Fibroblast of villous mesenchyme (primary cell): ENCODE measurements at regions not wholly inside any gene's neighbourhood (a gene's known extent, or its start where the extent isn't known, plus 50 kb on each side); places are given as distances from the start of the nearest gene placed in this dataset.

Source experiments
- DNase-seq: peaks from one replicate; pipeline ENCODE4 v3.0.0-alpha.2; 2010; ENCODE audit warnings: low read depth
- H3K4me3 ChIP-seq: 2 replicates; pipeline ENCODE4 v1.5.1; 2011; ENCODE audit warnings: low read depth, mild to moderate bottlenecking, low read length
- TF ChIP-seq, protein P1 (sequence below): IDR thresholded peaks from 2 replicates; pipeline ENCODE4 v1.5.1; 2012; ENCODE audit warnings: low read depth, mild to moderate bottlenecking, low read length; ENCODE audit not compliant: insufficient read depth

DNA sequence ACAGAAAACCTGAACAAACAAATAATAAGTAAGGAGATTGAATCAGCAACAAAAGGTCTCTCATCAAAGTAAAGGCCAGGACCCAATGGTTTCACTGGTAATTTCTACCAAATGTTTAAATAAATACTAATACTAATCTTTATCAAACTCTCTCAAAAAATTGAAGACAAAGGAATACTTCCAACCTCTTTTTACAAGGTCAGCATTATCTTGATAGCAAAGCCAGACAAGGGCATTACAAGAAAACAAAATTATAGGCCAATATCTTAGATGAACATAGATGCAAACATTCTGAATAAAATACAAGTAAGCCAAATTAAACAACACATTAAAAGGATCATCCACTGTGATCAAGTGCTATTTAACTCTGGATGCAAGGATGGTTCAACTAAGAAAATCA is 239.8 kb upstream of the TMEM72 start:
- TF ChIP-seq, protein P1, sequence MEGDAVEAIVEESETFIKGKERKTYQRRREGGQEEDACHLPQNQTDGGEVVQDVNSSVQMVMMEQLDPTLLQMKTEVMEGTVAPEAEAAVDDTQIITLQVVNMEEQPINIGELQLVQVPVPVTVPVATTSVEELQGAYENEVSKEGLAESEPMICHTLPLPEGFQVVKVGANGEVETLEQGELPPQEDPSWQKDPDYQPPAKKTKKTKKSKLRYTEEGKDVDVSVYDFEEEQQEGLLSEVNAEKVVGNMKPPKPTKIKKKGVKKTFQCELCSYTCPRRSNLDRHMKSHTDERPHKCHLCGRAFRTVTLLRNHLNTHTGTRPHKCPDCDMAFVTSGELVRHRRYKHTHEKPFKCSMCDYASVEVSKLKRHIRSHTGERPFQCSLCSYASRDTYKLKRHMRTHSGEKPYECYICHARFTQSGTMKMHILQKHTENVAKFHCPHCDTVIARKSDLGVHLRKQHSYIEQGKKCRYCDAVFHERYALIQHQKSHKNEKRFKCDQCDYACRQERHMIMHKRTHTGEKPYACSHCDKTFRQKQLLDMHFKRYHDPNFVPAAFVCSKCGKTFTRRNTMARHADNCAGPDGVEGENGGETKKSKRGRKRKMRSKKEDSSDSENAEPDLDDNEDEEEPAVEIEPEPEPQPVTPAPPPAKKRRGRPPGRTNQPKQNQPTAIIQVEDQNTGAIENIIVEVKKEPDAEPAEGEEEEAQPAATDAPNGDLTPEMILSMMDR = no peak
- no peak overlapping the region for H3K4me3 ChIP-seq
- DNase-seq = no peak

DNA sequence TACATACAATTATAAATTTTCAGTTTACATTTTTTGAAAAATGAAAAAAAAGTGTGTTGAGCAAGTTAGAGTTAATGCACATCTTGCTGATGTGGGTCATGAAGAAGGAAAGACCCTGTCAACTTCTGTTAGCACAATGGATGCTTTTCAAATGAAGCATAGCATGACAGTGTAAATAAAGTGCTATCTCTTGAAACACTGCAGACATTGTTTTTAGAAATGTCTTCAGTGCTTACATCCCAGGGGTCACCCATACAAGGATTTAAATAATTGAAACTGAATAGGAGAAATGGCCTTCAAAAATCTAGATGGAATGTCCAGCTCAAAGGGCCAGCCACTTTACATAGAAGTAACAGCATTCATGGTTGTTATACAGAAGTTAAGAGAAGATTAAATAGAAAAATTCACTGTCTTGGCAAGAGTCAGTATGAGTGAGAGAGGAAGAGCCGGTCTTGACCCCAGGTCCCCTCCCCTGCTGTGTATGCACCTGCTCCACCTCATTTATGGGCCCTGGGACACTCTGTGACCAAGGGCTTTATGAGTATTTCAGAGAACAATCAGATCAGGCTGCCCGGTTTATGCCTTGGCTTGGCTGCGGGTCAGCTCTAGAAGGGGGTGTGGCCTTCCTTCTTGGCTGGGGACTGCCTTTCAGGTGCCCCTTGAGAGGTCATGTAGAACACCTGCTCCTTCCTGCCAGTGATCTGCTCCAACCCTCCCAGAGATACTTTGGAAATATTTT is 237.7 kb upstream of the TMEM72 start:
- TF ChIP-seq, protein P1 = no peak
- peak; percentile 54 for DNase-seq
- no peak overlapping the region for H3K4me3 ChIP-seq

DNA sequence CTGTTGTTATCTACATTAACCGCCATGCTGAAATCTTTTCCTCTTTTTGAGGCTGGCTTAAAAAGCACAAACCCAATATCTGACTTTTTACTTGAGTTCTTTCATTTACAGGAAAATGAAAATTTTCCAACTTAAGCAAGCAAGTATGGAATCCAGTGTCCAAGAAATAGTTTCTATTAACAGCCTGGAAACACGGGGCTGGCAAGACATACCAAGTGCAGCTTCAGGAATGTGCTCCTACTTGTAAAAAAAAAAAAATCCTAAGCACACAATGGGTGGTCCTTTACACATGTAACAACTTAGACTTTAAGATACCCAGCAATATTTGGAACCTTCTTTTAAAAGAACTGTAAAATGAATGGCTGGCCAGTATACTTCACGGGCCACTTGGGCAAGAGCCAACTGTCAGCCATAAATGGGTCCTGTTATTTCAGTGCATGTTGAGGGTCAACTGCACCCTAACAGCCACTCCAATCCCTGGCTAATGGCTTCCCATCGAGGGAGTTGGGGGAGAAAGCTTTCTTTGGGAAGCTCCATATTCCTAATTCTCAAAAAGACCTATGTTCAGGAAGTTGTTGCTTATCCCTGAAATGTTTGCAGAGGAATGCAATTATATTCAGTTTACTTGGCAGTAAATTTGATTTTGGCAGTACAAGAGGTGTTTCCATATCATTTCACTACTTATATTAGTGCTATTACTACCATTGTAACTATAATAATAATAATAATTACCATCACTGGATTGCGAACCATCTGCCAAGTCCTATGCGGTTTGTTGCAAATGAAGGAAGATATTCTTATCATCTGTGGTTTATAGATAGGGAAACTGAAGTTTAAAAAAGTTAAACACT is 236.4 kb upstream of the TMEM72 start:
- TF ChIP-seq, protein P1 = no peak
- no peak overlapping the region for H3K4me3 ChIP-seq
- no peak for DNase-seq

DNA sequence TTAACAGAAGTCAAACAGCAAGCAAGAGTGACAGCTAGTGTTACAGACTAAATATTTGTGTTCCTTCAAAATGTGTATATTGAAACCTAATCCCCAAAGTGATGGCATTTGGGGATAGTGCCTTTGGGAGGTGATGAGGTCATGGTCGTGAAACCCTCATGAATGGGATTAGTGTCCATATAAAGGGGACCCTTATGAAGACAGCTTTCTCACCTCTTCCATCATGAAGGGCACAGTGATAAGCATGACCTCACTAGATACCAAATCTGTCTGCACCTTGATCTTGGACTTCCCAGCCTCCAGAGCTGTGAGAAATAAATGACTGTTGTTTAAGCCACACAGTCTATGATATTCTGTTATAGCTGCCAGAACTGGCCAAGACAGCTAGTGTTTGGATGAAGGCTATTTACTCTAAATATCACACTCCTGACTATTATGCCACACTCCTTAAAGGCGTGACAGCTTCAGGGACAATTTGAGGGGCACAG is 235.7 kb upstream of the TMEM72 start:
- no peak for DNase-seq
- H3K4me3 ChIP-seq = no peak overlapping the region
- TF ChIP-seq, protein P1 = no peak

- no peak for DNase-seq
- no peak overlapping the region for H3K4me3 ChIP-seq
- TF ChIP-seq, protein P1 = no peak
Observed at GRCh38 chr10:44680764-44681163, 230.4 kb upstream of the TMEM72 start.

GRCh38 chr10:44682507-44682906 is 228.6 kb upstream of the TMEM72 start:
- TF ChIP-seq, protein P1 = no peak
- no peak overlapping the region for H3K4me3 ChIP-seq

More at GRCh38 chr10:44682507-44682906, 228.6 kb upstream of the TMEM72 start:
- DNase-seq = no peak
